Stomach (tissue), 8 donors: ENCODE measurements at regions not wholly inside any gene's neighbourhood (a gene's known extent, or its start where the extent isn't known, plus 50 kb on each side); places are given as distances from the start of the nearest gene placed in this dataset.

Experiments
- DNase-seq, 2 donors: peaks; one replicate each; pipeline versions ENCODE4 v3.0.0 to v3.0.0-alpha.2; 2013 to 2019
- H3K27ac ChIP-seq, 5 donors: fragments of 200-600 bp in 4 of 5; sonication (generic) in 4 of 5; one replicate each; pipeline ENCODE4 v1.5.1; 2013 to 2019; ENCODE audit warnings: mild to moderate bottlenecking in 1 of 5, moderate library complexity in 1 of 5
- H3K27me3 ChIP-seq, 3 donors: fragments of 200-600 bp; sonication (generic); one replicate each; pipeline ENCODE4 v1.5.1; 2017 to 2019; ENCODE audit warnings: mixed run types in 1 of 3
- H3K36me3 ChIP-seq, 4 donors: fragments of 200-600 bp; sonication (generic); 1 replicate in 3 of 4; 2 replicates in 1 of 4; pipeline ENCODE4 v1.5.1; 2016 to 2019
- H3K4me1 ChIP-seq, 4 donors: fragments of 200-600 bp; sonication (generic); one replicate each; pipeline ENCODE4 v1.5.1; 2016 to 2019
- H3K4me3 ChIP-seq, 4 donors: fragments of 200-600 bp; sonication (generic) in 3 of 4; one replicate each; pipeline ENCODE4 v1.5.1; 2016 to 2019; ENCODE audit warnings: mild to moderate bottlenecking in 1 of 4
- H3K9me3 ChIP-seq, 4 donors: fragments of 200-600 bp; sonication (generic); one replicate each; pipeline ENCODE4 v1.5.1; 2016 to 2019
- CTCF ChIP-seq, 7 experiments: fragments of 450-650 bp in 4 of 7; fragments of 200-600 bp in 3 of 7; sonication (generic) in 3 of 7; IDR thresholded peaks; one replicate each; pipeline ENCODE4 v1.5.1; 2016 to 2019; ENCODE audit warnings: antibody characterized with exemption in 7 of 7, control low read depth in 2 of 7, mild to moderate bottlenecking in 1 of 7
- EP300 ChIP-seq: sonication (generic); formaldehyde crosslinking; IDR thresholded peaks from one replicate; pipeline ENCODE4 v1.6.1; 2017; ENCODE audit warnings: antibody characterized with exemption
- POLR2A ChIP-seq, 4 donors: fragments of 450-650 bp; IDR thresholded peaks; one replicate each; pipeline ENCODE4 v1.6.1; 2016; ENCODE audit warnings: antibody characterized with exemption in 4 of 4, control low read depth in 2 of 4, mild to moderate bottlenecking in 1 of 4, moderate library complexity in 1 of 4
- POLR2AphosphoS5 ChIP-seq, 3 donors: sonication (generic); formaldehyde crosslinking; IDR thresholded peaks; one replicate each; pipeline ENCODE4 v1.6.1; 2016; ENCODE audit warnings: antibody characterized with exemption in 3 of 3
- WGBS, 5 donors: extraction: QIAGEN DNeasy Blood & Tissue Kit in 3 of 5; methylation state at CpG; one replicate each; pipeline versions ENCODE4 v1.1.5 to v1.1.7; 2013 to 2018; 5-methylcytosine and 5-hydroxymethylcytosine counted together
- intact Hi-C: fragments of 100-400 bp; cut with DNase I; formaldehyde crosslinking; loops from one replicate; pipeline ENCODE4 v1.15.1; 2023; ENCODE audit warnings: low total_unique reads
- donor health status: healthy with polysubstance abuse.
- donor health status: Bipolar disorder and iron deficiency.
- donor health status: healthy.

GRCh38 chr7:42406358-42406757 is 169.3 kb upstream of the GLI3 start:
- WGBS, 5 donors = 93% methylated on average over 16 of the region's 16 CpGs
- Histone ChIP-seq H3K27ac (no peak overlapping the region), H3K4me1 (peaks cover 0 to 5% (median 0%) of the 10 kb centered on the region in 4 donors), H3K9me3 (no peaks in the 10 kb centered on the region), H3K27me3 (no peaks in the 10 kb centered on the region), H3K4me3 (no peak overlapping the region), H3K36me3 (no peaks in the 10 kb centered on the region)
- TF ChIP-seq POLR2AphosphoS5 (IDR thresholded peaks at IDR 0.05) (no peak), CTCF (IDR thresholded peaks at IDR 0.05) (no peak), POLR2A (IDR thresholded peaks at IDR 0.05) (no peak), EP300 (no peak)
- DNase-seq = no peak
- intact Hi-C loops = no loop called here

- intact Hi-C loops = no loop called here
- H3K4me3 ChIP-seq = no peak overlapping the region
- no peak for DNase-seq
- no peak for TF ChIP-seq CTCF (IDR thresholded peaks at IDR 0.05)
- TF ChIP-seq POLR2A (IDR thresholded peaks at IDR 0.05) = no peak
- no peak for TF ChIP-seq POLR2AphosphoS5 (IDR thresholded peaks at IDR 0.05)
- TF ChIP-seq EP300 = no peak
- no peaks in the 10 kb centered on the region for H3K36me3 ChIP-seq
- peaks cover 0 to 5% (median 0%) of the 10 kb centered on the region in 4 donors for H3K4me1 ChIP-seq
- H3K27ac ChIP-seq = no peak overlapping the region
- no peaks in the 10 kb centered on the region for H3K27me3 ChIP-seq
- WGBS, 5 donors = 81 to 90% (median 88%) methylated on average over 1 of the region's 1 CpG
- H3K9me3 ChIP-seq = no peaks in the 10 kb centered on the region
Measured at GRCh38 chr7:42405782-42406181, 168.8 kb upstream of the GLI3 start.

DNA sequence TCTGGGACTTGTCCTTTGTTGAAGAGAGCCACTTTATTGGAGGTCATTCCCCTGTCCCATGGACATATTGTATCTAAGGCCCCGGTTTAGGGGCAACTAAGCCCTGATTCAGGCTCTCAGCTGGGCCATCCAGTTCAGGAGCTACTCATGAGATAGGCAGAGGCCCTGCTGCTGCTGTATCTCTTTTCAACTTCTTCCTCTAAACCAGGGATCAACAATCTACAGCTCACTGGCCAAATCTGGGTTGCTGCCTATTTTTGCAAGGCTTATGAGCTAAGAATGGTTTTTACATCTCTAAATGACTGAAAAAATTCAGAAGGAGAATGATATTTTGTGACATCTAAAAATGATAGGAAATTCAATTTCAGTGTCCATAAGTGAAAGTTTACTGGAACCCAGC is 166.8 kb upstream of the GLI3 start:
- no peaks in the 10 kb centered on the region for H3K27me3 ChIP-seq
- H3K4me1 ChIP-seq = peaks cover 0 to 5% (median 0%) of the 10 kb centered on the region in 4 donors
- 78 to 100% (median 85%) methylated on average over 1 of the region's 1 CpG for WGBS, 5 donors
- DNase-seq = no peak
- no peaks in the 10 kb centered on the region for H3K36me3 ChIP-seq
- H3K27ac ChIP-seq = no peak overlapping the region
- H3K4me3 ChIP-seq = no peak overlapping the region
- H3K9me3 ChIP-seq = no peaks in the 10 kb centered on the region
- TF ChIP-seq POLR2A (IDR thresholded peaks at IDR 0.05) = no peak
- TF ChIP-seq CTCF (IDR thresholded peaks at IDR 0.05) = no peak
- no peak for TF ChIP-seq POLR2AphosphoS5 (IDR thresholded peaks at IDR 0.05)
- TF ChIP-seq EP300 = no peak
- intact Hi-C loops = no loop called here

DNA sequence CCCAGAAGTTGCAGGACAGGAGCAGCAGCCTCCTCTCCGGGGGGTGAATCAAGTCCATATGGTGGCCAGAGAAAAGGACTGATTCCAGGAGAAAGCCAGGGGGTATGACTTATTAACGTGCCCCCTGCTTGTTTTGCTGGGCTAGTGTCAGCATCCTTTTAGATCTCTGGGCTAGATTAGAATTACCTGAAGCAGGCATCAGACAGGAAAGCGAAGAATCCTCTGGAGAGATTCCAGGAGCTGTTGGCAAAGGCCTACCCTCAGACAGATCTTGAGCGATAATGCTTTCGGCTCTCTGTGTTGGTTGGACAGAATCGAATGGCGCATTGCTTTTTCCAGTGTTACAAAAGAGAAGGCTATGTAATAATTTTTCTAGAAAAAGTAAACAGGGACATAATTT is 164.0 kb upstream of the GLI3 start:
- TF ChIP-seq CTCF (IDR thresholded peaks at IDR 0.05) (no peak), EP300 (no peak), POLR2AphosphoS5 (IDR thresholded peaks at IDR 0.05) (no peak), POLR2A (IDR thresholded peaks at IDR 0.05) (no peak)
- no peaks in the 10 kb centered on the region for H3K27me3 ChIP-seq
- 83 to 87% (median 86%) methylated on average over 7 of the region's 7 CpGs for WGBS, 5 donors
- peaks cover 0 to 5% (median 0%) of the 10 kb centered on the region in 4 donors for H3K4me1 ChIP-seq
- no peaks in the 10 kb centered on the region for H3K9me3 ChIP-seq
- no peaks in the 10 kb centered on the region for H3K36me3 ChIP-seq
- intact Hi-C loops = no loop called here
- no peak overlapping the region for H3K4me3 ChIP-seq
- no peak for DNase-seq
- no peak overlapping the region for H3K27ac ChIP-seq
